ENCODE measurements at regions not wholly inside any gene's neighbourhood (a gene's known extent, or its start where the extent isn't known, plus 50 kb on each side); places are given as distances from the start of the nearest gene placed in this dataset.
"Not testable (repeated sequence)": the region's sequence is repeated elsewhere in the genome, so short reads cannot be mapped to it uniquely, and the experiment has no call there.

GRCh38 chr12:20123465-20123864 lies 244.9 kb upstream of the PDE3A start:
- no peak for DNase-seq (ENCODE audit: low spot score)

- no peak for DNase-seq (ENCODE audit: low spot score)
Observed at GRCh38 chr12:20125276-20125798, 243.0 kb upstream of the PDE3A start.

- DNase-seq (ENCODE audit: low spot score), result no peak
Observed at GRCh38 chr12:20126601-20127000, 241.7 kb upstream of the PDE3A start.

GRCh38 chr12:20127413-20127812 lies 240.9 kb upstream of the PDE3A start:
- no peak for DNase-seq (ENCODE audit: low spot score)

GRCh38 chr12:20128928-20129327 lies 239.4 kb upstream of the PDE3A start:
- DNase-seq (ENCODE audit: low spot score), result no peak

- DNase-seq (ENCODE audit: low spot score), result no peak
Observed at GRCh38 chr12:20132818-20133217, 235.5 kb upstream of the PDE3A start.

- no peak for DNase-seq (ENCODE audit: low spot score)
Observed at GRCh38 chr12:20134652-20135051, 233.7 kb upstream of the PDE3A start.

- DNase-seq (ENCODE audit: low spot score), result no peak
Observed at GRCh38 chr12:20140751-20141150, 227.6 kb upstream of the PDE3A start.

- no peak for DNase-seq (ENCODE audit: low spot score)
Observed at GRCh38 chr12:20142316-20142715, 226.0 kb upstream of the PDE3A start.

- no peak for DNase-seq (ENCODE audit: low spot score)
Observed at GRCh38 chr12:20142956-20143355, 225.4 kb upstream of the PDE3A start.

GRCh38 chr12:20144341-20144740 lies 224.0 kb upstream of the PDE3A start:
- no peak for DNase-seq (ENCODE audit: low spot score)

GRCh38 chr12:20148241-20148640 lies 220.1 kb upstream of the PDE3A start:
- DNase-seq (ENCODE audit: low spot score), result no peak

GRCh38 chr12:20150835-20151422 lies 217.4 kb upstream of the PDE3A start:
- DNase-seq (ENCODE audit: low spot score), result no peak

GRCh38 chr12:20154052-20154451 lies 214.3 kb upstream of the PDE3A start:
- DNase-seq (ENCODE audit: low spot score), result no peak

- DNase-seq (ENCODE audit: low spot score), result no peak
Observed at GRCh38 chr12:20155374-20155773, 213.0 kb upstream of the PDE3A start.

- DNase-seq (ENCODE audit: low spot score), result not testable (repeated sequence)
Observed at GRCh38 chr12:20160899-20161298, 207.4 kb upstream of the PDE3A start.

GRCh38 chr12:20174528-20175175 lies 193.7 kb upstream of the PDE3A start:
- no peak for DNase-seq (ENCODE audit: low spot score)

- DNase-seq (ENCODE audit: low spot score), result no peak
Observed at GRCh38 chr12:20175704-20176388, 192.5 kb upstream of the PDE3A start.

- DNase-seq (ENCODE audit: low spot score), result no peak
Observed at GRCh38 chr12:20181416-20182180, 186.7 kb upstream of the PDE3A start.

- DNase-seq (ENCODE audit: low spot score), result no peak
Observed at GRCh38 chr12:20183563-20183962, 184.8 kb upstream of the PDE3A start.

GRCh38 chr12:20184514-20184913 lies 183.8 kb upstream of the PDE3A start:
- no peak for DNase-seq (ENCODE audit: low spot score)

GRCh38 chr12:20187456-20187855 lies 180.9 kb upstream of the PDE3A start:
- DNase-seq (ENCODE audit: low spot score), result no peak

Measured in HT-29 (cell line).